ENCODE measurements at regions not wholly inside any gene's neighbourhood (a gene's known extent, or its start where the extent isn't known, plus 50 kb on each side); places are given as distances from the start of the nearest gene placed in this dataset.
"Not testable (repeated sequence)": the region's sequence is repeated elsewhere in the genome, so short reads cannot be mapped to it uniquely, and the experiment has no call there.

DNA sequence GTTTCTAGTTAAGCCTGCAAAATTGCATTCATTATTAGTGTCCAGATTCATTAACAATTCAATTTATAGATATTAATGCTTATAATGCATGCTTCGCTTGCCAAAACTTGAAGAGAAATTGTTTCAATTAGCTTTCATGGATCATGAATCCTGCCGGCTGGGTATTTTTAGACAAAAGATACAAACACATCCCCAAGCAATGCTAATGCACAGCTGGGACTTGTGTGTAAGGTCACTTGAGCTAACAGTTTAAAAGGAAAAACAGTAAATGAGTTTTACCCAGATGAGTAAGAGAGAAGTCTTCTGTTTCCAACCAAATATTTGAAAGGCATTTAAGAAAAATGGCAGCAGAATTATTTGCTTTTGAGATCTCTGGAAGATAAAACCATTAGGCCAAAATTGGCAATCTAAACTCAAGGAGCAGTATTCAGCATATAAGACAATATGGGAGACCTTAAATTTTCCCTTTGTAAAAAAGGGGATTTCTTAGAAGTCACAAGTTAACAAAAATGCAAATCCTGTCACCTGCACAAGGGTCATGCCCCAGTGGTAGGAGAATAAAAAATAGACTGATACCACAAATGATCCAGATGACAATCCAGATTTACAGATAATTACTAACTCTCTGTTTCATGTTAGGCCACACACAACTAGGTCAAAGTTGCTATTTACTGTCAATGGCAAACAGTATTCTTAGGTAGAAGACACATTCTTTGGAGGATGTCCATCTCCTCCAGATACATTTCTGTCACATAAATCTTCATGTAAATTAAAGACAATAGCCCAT lies 418.4 kb upstream of the PMFBP1 start:
- DNase-seq, result no peak

DNA sequence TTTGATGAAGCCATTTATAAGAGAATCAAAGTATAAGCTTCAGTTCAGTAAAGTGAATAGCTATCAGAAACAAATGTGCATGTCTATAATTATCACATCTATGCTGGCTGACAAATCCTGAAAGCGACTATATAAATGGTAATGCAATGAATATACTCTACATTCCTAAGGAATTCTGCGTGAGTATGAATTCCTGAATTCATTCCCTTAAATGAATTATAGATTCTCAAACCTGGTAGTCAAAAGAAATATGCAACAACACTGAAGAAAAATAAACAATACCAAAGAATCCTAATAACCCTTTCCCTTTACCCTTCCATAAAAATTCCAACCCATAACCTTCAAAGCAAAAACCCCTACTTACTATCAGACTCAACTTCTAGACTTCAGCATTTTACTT lies 416.6 kb upstream of the PMFBP1 start:
- no peak for DNase-seq

DNA sequence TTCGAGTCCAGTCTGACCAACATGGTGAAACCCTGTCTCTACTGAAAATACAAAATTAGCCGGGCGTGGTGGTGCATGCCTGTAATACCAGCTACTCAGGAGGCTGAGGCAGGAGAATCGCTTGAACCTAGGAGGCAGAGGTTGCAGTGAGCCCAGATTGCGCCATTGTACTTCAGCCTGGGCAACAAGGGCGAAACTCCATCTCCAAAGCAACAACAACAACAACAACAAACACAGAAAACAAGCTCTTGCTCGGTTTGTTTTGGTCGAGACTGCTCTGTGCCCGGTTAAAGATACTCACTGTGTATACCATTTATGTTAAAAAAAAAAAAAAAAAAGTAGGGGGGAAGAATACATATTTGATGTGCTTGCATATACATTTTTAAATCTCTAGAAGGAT lies 406.1 kb upstream of the PMFBP1 start:
- not testable (repeated sequence) for DNase-seq

DNA sequence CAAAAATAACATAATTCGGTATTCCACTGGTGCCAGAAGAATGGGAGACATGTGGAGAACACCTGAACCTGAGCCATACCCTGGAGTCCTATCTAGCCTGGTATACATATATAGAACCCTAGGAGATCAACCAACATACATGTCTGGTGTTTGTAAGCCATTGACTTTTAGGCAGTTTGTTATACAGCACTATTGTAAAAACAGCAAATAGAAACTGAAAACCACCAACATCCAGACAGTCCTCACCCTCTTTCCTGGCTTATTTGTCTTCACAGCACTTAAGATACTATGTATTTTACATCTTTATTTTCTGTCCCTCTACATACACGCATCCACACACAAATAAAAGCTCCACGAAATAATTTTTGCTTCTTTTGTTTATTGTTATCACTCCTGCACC lies 404.2 kb upstream of the PMFBP1 start:
- no peak for DNase-seq

DNA sequence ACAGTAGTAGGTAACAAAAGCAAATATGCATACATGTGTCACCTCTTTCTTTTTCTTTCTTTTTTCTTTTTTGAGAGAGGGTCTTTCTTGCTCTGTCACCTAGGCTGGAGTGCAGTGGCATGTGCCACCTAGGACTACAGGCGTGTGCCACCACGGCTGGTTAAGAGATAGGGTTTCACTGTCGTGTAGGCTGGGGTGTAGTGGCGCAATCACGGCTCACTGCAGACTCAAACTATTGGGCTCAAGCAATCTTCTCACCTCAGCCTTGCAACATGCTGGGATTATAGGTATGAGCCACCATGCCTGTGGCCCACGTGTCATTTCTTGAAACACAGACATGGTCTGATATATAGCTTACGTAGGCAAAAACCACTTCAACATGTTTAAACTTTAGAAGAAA lies 397.7 kb upstream of the PMFBP1 start:
- no peak for DNase-seq

DNA sequence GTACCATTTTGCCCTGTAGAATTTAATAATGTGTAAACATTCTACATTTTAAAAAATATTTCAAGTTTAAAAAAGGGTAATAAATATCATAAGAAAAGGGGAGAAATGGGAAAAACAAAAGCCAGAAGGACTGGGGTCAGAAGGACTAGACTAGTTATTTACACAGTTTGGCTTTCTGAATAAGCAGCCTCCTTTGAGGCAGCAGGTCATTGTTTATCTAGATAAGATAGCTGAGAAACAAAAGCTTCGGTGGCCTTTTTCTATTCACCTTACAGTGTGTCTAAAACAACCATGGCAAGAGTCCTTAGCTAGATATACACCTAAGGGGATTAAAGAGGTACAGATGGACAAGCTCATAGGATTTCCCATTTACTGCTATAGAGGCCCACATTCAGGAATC lies 396.5 kb upstream of the PMFBP1 start:
- DNase-seq, result no peak

DNA sequence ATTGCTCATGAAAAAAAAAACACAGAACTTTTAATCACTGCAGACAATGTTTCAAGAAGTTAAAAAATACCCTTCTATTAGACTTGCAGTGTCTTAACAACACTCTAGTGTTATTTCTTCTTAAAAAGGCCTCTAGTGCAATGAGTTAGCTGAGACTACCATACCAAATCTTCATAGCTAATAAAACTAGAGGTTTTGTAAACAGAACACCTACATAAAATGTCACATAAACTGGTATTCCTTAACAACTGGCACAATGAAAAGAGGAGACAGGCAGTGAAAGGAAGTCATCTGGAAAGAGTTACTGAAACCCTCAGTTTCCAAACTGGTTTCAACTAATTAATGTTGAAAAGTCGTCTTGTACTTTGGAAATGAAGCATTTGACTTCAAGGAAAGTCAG lies 394.2 kb upstream of the PMFBP1 start:
- DNase-seq, result no peak

DNA sequence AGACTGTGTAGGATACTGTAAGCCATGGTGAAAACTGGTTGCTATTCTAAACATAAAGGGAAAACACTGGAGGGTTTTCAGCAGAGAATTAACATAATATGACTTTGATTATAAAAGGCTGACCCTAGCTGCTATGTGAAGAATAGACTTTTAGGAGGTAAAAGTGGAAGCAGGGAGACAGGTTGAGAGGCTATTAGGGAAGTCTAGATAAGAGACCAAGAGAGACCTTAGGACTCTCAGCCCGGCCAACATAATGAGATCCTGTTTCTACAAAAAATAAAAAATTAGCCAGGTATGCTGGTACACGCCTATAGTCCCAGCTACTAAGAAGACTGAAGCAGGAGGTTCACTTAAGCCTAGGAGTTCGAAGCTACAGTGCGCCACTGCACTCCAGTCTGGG lies 393.2 kb upstream of the PMFBP1 start:
- no peak for DNase-seq

DNA sequence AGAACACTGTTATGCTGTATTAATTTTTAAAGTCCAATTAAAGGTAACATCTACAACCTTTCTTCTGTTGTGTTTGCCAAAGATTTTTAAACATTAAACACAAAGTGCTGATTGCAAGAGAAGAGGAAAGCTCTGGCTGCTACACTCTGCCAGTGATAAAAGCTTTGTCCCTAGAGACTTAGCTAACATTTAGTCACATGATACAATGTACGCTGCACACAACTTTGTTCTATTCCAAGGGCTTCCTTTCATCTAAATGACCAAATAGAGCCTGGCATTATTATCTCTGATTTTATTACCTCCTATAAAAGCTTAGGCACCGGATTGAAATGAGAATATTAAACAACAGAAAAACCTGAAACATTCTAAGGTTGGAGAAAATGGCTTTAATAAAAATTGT lies 388.7 kb upstream of the PMFBP1 start:
- peak; percentile 68 for DNase-seq

DNA sequence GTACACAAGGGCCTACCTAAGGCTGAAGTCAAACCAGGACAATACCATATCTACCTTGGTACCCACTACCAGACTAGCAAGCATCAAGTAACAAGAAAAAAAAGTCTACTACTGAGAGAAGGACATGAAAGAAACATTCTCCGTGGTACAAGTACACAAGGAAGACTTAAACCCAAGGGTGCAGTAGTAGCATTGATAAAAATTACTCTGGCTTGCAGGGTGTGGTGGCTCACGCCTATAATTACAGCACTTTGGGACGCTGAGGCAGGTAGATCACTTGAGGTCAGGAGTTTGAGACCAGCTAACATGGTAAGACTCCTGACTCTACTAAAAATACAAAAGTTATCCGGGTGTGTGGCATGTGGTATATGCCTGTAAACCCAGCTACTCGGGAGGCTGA lies 386.5 kb upstream of the PMFBP1 start:
- no peak for DNase-seq

DNA sequence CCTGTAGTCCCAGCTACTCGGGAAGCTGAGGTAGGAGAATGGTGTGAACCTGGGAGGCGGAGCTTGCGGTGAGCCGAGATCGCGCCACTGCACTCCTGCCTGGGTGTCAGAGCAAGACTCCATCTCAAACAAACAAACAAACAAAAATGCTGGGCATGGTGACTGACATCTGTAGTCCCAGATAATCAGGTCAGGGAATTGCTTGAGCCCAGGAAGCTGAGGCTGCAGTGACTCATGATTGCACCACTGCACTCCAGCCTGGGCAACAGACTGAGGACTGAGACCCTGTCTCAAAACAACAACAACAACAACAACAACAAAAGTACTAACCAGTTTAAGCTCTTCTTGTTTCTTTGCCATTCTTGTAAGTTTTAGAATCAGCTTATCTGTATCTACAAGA lies 383.0 kb upstream of the PMFBP1 start:
- no peak for DNase-seq

DNA sequence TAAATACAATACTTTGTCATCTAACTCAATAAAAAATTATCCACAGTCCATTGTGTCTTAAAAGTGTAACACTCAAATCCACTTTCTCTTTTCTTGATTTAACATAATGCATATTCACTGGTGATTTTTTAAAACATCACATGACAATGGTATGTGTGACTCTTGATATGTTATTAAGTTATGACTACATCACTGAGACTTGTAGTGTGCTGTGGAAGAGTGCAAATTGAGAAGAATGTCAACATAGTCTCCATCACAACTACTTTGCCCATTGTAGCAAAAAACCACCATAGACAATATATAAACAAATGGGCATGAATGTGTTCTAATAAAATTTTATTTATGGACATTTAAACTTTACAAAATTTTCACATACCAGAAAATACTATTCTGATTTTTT lies 380.7 kb upstream of the PMFBP1 start:
- no peak for DNase-seq

DNA sequence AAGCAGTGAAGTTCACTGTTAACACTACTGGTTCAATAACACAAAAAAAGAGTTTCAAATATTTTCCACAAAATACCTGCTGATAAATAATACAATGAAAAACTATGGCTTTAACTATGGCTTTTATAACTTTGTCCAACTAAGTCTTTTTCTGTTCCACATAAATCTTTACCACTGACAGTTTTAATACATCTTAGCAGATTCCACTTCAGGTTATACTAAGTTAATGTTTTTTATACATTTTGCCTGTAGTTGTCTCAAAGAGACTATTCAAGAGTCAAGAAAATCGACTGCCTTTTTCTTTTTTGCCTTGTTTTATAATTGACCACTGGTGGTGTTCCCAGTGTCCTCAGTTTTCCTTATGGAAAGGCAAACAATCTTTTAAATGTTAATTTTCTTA lies 379.7 kb upstream of the PMFBP1 start:
- DNase-seq, result no peak

DNA sequence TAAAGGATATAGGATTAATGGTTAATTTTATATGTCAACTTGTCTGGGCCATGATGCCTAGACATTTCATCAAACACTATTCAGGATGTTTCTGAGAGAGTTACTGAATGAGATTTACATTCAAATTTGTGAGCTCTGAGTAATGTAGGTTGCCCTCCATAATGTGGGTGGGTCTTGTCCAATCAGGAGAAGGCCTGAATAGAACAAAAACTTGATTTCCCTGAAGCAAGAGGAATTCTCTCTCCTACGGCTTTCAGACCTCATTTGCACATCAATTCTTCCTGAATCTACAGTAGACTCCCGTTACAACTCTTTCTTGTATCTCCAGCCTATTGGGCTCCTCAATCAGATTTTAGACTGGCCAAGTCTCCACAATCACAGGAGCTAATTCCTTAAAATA lies 377.9 kb upstream of the PMFBP1 start:
- DNase-seq, result no peak

DNA sequence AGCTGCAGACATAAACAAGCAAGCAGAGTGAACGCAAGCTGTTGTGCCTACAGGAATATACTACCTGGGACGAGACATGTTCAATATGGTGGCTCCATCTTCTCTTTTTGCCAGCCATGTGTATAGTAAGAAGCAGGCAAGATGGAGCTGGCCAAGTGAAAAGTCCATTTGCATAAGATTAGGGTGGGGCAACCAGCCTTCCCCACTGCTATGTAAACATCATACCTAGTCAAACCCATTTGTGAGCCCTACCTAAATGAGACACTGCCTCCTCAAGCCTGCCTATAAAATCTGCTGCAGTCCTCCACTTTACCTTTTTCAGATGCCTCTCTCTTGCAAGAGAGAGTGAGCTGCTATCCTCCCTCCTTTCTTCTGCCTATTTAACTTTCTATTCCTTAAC lies 370.1 kb upstream of the PMFBP1 start:
- no peak for DNase-seq

DNA sequence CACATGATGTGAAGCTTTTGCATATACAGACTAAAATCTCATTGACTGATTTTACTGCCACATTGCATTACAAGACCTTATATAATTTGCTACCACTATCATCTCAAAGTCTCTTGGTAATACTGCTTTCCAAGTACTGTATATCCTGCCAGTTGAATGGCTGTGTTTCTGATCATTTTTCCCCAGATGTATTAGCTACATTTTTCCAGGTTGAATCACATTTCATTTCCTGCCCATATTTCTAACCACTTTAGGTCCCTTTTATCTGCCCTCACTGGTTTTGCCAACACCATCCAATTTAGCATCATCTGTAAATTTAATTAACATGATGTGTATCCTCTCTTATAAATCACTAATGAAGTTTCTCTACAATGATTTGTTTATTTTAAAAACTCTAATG lies 365.7 kb upstream of the PMFBP1 start:
- DNase-seq, result no peak

DNA sequence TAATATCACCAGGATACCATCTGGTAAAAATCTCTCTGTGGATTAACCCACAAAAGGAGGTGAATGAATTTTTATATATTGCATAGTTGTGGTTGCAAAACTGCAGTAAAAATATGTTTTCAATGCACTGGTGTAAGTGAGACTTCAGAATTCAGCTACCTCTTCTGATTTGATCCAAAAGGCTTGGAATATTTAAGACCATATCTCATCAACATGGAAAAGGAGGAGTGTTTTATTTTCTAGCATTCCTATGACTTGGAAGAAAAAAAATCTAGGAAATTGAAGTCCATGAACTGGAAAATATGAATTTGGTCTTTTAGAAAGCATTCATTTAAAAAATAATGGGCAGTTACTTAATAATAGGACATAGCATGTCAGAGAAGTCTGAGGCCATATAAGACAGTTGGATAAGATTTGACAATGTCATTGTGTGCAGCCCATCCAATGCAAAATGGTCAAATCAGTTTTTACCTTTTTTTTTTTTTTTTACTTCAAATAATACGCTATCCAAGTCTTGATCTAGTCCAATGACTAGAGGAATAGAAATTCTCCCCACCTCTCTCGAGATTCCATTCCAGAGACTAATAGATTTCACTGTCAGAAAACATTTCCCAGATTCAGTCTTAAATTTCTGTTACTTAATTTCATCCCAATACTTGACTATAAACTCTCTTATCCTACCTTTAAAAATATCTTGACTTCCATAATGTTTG lies 364.9 kb upstream of the PMFBP1 start:
- no peak for DNase-seq

DNA sequence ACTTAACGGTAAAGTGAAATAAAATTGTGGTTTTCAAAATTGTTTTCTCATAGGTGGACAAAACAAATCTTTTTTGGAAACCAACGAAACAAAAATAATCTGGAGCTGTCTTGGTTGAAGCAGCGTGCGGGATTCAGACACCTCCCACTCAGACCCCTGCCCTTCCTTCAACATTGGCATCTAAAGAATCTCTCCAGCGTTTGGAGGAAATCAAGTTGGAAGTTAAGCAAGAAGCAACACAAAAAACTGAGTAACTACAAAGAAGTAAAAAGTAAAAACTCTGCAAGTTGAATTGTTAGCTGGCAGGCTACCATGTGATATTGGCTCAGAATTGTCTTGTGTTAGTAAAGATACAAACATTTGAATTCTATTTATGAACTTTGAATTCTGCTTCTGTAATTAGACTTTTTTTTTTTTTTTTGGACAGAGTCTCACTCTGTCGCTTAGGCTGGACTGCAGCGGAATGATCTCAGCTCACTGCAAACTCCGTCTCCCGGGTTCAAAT lies 361.0 kb upstream of the PMFBP1 start:
- no peak for DNase-seq

DNA sequence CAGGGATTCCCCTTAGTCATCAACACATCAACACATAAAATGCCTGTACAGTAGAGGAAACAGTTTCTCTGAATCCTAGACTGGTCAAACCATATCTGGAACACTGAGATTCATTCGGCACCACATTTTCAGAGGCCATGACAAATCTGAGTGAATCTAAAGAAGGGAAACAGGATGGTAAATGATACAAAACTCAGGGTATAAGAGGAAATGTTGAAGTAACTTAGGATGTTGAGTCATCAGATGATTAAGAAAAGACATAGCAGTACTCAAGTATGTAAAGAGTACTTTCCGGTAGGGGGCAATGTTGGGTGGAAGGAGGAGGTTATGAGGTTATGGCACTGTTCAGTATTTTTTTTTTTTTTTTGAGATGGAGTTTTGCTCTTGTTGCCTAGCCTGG lies 358.5 kb upstream of the PMFBP1 start:
- no peak for DNase-seq

DNA sequence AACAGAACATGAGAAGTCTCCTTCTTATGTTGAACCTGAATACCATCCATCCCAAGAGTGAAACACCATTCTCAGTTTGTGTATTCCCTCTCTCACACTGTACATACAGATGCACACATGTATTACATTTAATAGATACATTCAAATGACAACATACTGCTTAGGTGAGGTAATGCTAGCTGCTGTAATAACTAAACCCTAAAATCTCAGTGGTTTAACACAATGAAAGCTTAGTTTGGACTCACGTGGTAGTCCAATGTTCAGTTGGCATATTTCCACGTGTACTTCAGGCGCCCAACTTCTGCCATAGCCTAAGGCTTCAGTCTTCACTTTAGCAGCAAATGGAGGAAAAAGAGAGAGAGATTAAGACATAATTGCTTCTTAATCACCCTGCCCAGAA lies 351.1 kb upstream of the PMFBP1 start:
- DNase-seq, result no peak

DNA sequence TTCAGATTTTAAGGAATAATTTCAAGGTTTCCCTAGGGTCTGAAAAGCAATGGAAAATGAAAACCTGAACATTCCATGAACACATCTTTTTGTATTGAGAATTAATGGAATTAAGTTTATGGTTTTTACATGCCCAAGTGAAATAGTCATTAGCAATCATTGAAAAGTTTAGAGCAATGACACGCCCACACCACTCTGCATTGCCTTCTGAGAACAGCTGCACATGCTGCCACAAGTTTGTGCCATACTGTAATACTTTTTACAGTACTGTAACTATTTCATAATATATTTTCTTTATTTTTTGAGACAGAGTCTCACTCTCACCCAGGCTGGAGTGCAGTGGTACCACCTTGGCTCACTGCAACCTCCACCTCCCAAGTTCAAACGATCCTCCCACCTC lies 345.2 kb upstream of the PMFBP1 start:
- DNase-seq, result no peak

DNA sequence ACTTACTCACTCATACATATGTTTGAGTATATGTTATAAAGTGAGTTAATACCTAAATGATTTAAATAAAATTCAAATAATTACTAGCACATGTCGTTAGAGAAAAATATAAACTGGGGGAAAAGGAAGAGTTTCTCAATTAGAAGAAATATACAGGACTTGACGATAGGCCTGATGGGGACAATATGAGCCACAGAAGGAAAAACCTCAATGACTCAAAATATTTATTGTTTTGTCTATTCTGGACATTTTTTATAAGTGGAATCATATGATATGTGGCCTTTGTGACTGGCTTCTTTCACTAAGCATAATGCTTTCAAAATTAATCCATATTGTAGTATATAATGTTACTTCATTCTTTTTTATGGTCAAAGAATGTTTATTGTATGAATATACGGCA lies 339.2 kb upstream of the PMFBP1 start:
- no peak for DNase-seq

DNA sequence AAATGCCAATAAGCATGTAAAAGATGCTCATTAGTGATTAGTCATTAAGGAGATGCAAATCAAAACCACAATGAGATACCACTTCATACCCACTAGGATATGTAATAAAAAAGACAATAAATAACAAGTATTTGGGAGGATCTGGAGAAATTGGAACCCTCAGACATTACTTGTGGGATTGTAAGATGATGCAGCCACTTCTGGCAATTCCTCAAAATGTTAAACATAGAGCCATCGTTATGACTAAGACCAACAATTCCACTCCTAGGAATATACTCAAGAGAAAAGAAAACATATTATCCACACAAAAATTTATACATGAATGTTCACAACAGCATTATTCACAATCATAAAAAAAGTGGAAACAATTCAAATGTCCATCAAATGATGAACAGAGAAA lies 336.2 kb upstream of the PMFBP1 start:
- no peak for DNase-seq

DNA sequence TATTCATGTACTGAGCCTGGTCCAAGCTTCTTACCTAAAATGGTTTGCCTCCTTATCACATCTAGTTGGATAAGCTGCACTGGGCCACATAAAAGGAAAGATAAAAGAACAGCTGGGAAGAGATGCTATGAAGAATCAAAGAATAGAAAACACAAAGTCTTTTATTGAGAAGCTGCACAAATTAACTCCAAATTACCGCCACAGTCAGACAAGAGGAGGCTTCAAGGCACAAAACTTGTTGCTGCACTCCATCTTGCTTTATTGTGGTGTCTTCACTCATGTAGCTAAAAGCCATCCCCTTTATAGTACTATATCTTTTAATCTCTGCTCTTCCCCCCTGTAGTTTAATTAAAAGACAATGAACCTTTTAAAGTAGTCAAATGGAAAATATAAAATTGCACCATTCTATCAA lies 330.6 kb upstream of the PMFBP1 start:
- no peak for DNase-seq

Data from NCI-H1436 (cell line).